GM21619 (cell line): ENCODE measurements at regions not wholly inside any gene's neighbourhood (a gene's known extent, or its start where the extent isn't known, plus 50 kb on each side); places are given as distances from the start of the nearest gene placed in this dataset.
"Not testable (repeated sequence)": the region's sequence is repeated elsewhere in the genome, so short reads cannot be mapped to it uniquely, and the experiment has no call there.

Source experiments
- ATAC-seq: cut with Tn5 transposase; IDR thresholded peaks from one replicate; pipeline ENCODE4 v1.9.1; 2021; ENCODE audit not compliant: unreplicated experiment

DNA sequence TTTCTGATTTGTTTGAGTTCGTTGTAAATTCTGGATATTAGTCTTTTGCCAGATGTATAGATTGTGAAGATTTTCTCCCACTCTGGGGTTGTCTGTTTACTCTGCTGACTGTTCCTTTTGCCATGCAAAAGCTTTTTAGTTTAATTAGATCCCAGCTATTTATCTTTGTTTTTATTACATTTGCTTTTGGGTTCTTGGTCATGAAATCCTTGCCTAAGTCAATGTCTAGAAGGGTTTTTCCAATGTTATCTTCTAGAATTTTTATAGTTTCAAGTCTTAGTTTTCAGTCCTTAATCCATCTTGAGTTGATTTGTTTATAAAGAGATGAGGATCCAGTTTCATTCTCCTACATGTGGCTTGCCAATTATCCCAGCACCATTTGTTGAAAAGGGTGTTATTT is 68.7 kb upstream of the ZPLD1 start:
- ATAC-seq, result not testable (repeated sequence)

GRCh38 chr3:102374863-102375634 is 59.8 kb upstream of the ZPLD1 start:
- no peak for ATAC-seq

- no peak for ATAC-seq
Measured at GRCh38 chr3:102378216-102378615, 56.6 kb upstream of the ZPLD1 start.

DNA sequence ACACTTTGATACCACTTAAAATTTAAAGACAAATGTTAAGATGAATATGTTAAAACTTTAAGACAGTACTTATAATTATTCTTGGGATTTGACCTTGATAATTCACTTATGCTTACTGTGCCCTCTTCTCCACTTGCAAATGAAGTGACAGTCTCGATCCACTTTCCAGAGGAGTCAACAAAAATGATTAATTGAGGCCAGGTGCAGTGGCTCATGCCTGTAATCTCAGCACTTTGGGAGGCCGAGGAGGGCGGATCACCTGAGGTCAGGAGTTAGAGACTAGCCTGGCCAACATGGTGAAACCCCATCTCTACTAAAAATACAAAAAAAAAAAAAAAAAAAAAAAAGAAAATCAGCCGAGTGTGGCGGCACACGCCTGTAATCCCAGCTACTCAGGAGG is 52.6 kb upstream of the ZPLD1 start:
- not testable (repeated sequence) for ATAC-seq
